ENCODE measurements at regions not wholly inside any gene's neighbourhood (a gene's known extent, or its start where the extent isn't known, plus 50 kb on each side); places are given as distances from the start of the nearest gene placed in this dataset.

GRCh38 chr2:18988631-18989232, 369.7 kb downstream of the OSR1 start:
- H3K9me3 ChIP-seq: no peaks in the 10 kb centered on the region

GRCh38 chr2:18987592-18988073, 370.8 kb downstream of the OSR1 start:
- TF ChIP-seq POLR2A (IDR thresholded peaks at IDR 0.05): no peak
- TF ChIP-seq CTCF (IDR thresholded peaks at IDR 0.05): peak in 2 of 6 experiments; percentile 15 to 26
- DNase-seq: no peak
- no peaks in the 10 kb centered on the region for H3K27me3 ChIP-seq
- no peak overlapping the region for H3K4me3 ChIP-seq
- no peak overlapping the region for H3K27ac ChIP-seq
- H3K9me3 ChIP-seq: no peaks in the 10 kb centered on the region
- intact Hi-C loops (cut with DNase I): no loop called here
- WGBS, 2 donors: 13 to 18% methylated on average over 4 of the region's 4 CpGs
- H3K36me3 ChIP-seq: no peaks in the 10 kb centered on the region
- peaks cover 0 to 22% (median 10%) of the 10 kb centered on the region in 3 donors for H3K4me1 ChIP-seq

More at GRCh38 chr2:18988631-18989232, 369.7 kb downstream of the OSR1 start:
- WGBS, 2 donors: 95 to 98% methylated on average over 3 of the region's 3 CpGs
- no peak for DNase-seq
- Histone ChIP-seq H3K4me3 (no peak overlapping the region), H3K27me3 (no peaks in the 10 kb centered on the region), H3K4me1 (peaks cover 0 to 22% (median 10%) of the 10 kb centered on the region in 3 donors), H3K27ac (no peak overlapping the region), H3K36me3 (no peaks in the 10 kb centered on the region)
- intact Hi-C loops (cut with DNase I): no loop called here
- no peak for TF ChIP-seq POLR2A (IDR thresholded peaks at IDR 0.05)
- TF ChIP-seq CTCF (IDR thresholded peaks at IDR 0.05): no peak

GRCh38 chr2:18987016-18987415, 371.4 kb downstream of the OSR1 start:
- intact Hi-C loops (cut with DNase I): no loop called here
- 77 to 81% methylated on average over 4 of the region's 4 CpGs for WGBS, 2 donors
- TF ChIP-seq POLR2A (IDR thresholded peaks at IDR 0.05): no peak
- no peak for TF ChIP-seq CTCF (IDR thresholded peaks at IDR 0.05)

GRCh38 chr2:18986046-18986445, 372.4 kb downstream of the OSR1 start:
- TF ChIP-seq CTCF (IDR thresholded peaks at IDR 0.05): no peak
- no peak for TF ChIP-seq POLR2A (IDR thresholded peaks at IDR 0.05)
- Histone ChIP-seq H3K4me1 (peaks cover 0 to 13% (median 2%) of the 10 kb centered on the region in 3 donors), H3K27me3 (no peaks in the 10 kb centered on the region), H3K36me3 (no peaks in the 10 kb centered on the region), H3K27ac (no peak overlapping the region), H3K4me3 (no peak overlapping the region), H3K9me3 (no peaks in the 10 kb centered on the region)
- DNase-seq: no peak
- intact Hi-C loops (cut with DNase I): no loop called here

More at GRCh38 chr2:18987016-18987415, 371.4 kb downstream of the OSR1 start:
- H3K36me3 ChIP-seq: no peaks in the 10 kb centered on the region
- no peak overlapping the region for H3K4me3 ChIP-seq
- no peak for DNase-seq
- no peaks in the 10 kb centered on the region for H3K27me3 ChIP-seq
- H3K4me1 ChIP-seq: peaks cover 0 to 22% (median 10%) of the 10 kb centered on the region in 3 donors
- H3K9me3 ChIP-seq: no peaks in the 10 kb centered on the region
- no peak overlapping the region for H3K27ac ChIP-seq

- intact Hi-C loops (cut with DNase I): no loop called here
- Histone ChIP-seq H3K36me3 (no peaks in the 10 kb centered on the region), H3K4me3 (no peak overlapping the region), H3K27ac (no peak overlapping the region), H3K4me1 (no peaks in the 10 kb centered on the region), H3K27me3 (no peaks in the 10 kb centered on the region), H3K9me3 (no peaks in the 10 kb centered on the region)
- WGBS, 2 donors: 68 to 71% methylated on average over 6 of the region's 6 CpGs
- no peak for TF ChIP-seq POLR2A (IDR thresholded peaks at IDR 0.05)
- no peak for TF ChIP-seq CTCF (IDR thresholded peaks at IDR 0.05)
- DNase-seq: no peak
Measured at GRCh38 chr2:18980786-18981430, 377.5 kb downstream of the OSR1 start.

All from esophagus squamous epithelium (tissue), 5 donors.